T-helper 2 cell treated with Interferon-gamma antibody and Interleukin-4, amounts not matched to agents 5 μg/mL and 100 μg/mL, for 36 hours (primary cell): ENCODE measurements at regions not wholly inside any gene's neighbourhood (a gene's known extent, or its start where the extent isn't known, plus 50 kb on each side); places are given as distances from the start of the nearest gene placed in this dataset.

Source experiments
- DNase-seq: peaks from one replicate; pipeline ENCODE4 v3.0.0; 2021; ENCODE audit warnings: low spot score
- H3K27ac Mint-ChIP-seq: one replicate; pipeline ENCODE4 v1.8.0; 2021; ENCODE audit warnings: mild to moderate bottlenecking, mixed read lengths
- H3K27me3 Mint-ChIP-seq: one replicate; pipeline ENCODE4 v1.8.0; 2021; ENCODE audit warnings: low read depth, mixed read lengths
- H3K36me3 Mint-ChIP-seq: one replicate; pipeline ENCODE4 v1.8.0; 2021; ENCODE audit warnings: low read depth, mixed read lengths
- H3K4me1 Mint-ChIP-seq: one replicate; pipeline ENCODE4 v1.8.0; 2021; ENCODE audit warnings: low read depth, mixed read lengths
- H3K4me3 Mint-ChIP-seq: one replicate; pipeline ENCODE4 v1.8.0; 2022; ENCODE audit warnings: mild to moderate bottlenecking, moderate library complexity, mixed read lengths
- H3K9me3 Mint-ChIP-seq: one replicate; pipeline ENCODE4 v1.8.0; 2021; ENCODE audit warnings: mixed read lengths

DNA sequence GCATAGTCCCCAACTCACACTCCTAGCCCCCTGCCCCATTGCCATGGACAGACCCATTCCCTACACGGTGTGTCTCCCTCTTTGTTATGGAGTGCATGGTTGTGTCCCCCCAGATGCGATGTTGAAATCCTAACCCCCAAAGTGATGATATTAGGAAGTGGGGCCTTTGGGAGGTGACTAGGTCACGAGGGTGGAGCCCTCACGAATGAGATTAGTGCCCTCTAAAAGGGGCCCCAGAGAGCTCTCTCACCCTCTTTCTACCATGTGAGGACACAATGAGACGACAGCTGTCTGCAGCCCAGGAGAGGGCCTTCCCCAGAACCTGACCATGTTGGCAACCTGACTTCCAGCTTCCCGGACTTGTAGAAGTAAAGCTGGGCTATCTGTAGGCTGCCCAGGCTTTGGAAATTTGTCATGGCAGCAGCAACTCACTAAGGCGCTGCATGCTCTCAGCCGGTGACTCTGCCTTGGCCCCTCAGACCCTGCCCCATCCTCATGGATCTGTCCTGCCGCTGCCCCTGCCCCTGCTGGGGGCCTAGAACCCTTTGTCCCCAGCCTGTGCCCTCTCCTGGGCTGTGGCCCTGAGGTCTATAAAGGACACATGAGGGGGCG is 318.1 kb upstream of the RTL1 start:
- no peak for DNase-seq
- no peak overlapping the region for H3K4me3 Mint-ChIP-seq
- no peaks in the 10 kb centered on the region for H3K9me3 Mint-ChIP-seq
- no peak overlapping the region for H3K27ac Mint-ChIP-seq
- H3K27me3 Mint-ChIP-seq = no peaks in the 10 kb centered on the region
- peaks cover 1% of the 10 kb centered on the region for H3K4me1 Mint-ChIP-seq
- no peaks in the 10 kb centered on the region for H3K36me3 Mint-ChIP-seq

DNA sequence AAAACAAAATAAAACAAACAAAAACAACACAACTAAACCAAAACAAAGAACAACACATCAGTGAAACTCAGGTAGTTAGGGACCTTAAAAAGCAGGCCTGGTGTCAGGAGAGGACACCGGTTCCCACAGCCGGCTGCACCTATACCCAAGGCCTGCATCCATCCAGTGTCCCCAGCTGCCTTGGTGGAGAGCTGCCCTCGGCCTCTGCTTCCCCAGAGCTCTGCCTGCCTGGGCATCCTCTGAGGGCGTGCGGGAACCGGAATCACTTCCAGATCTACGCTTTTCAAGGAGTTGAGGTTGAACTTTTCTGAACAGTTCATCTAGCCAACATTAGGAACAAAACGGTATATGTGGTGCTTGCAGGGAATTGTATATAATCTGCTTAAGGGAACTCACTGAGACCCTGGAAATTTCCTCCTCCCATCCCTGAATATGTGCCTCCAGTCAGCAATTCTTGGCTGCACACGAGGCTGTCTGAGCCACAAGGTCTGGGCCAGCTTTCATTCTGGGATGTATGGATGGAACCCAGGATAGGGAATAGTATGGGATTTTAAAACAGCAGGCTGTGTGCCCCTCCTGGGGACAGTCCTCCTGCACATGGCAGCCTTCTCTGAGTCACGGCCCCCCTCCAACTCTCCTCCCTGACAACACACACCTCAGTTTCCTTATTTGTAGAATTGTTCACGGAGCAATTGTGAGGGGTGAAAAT is 319.0 kb upstream of the RTL1 start:
- H3K36me3 Mint-ChIP-seq = no peaks in the 10 kb centered on the region
- no peaks in the 10 kb centered on the region for H3K27me3 Mint-ChIP-seq
- no peak for DNase-seq
- H3K4me1 Mint-ChIP-seq = peaks cover 1% of the 10 kb centered on the region
- H3K27ac Mint-ChIP-seq = no peak overlapping the region
- H3K9me3 Mint-ChIP-seq = no peaks in the 10 kb centered on the region
- no peak overlapping the region for H3K4me3 Mint-ChIP-seq

DNA sequence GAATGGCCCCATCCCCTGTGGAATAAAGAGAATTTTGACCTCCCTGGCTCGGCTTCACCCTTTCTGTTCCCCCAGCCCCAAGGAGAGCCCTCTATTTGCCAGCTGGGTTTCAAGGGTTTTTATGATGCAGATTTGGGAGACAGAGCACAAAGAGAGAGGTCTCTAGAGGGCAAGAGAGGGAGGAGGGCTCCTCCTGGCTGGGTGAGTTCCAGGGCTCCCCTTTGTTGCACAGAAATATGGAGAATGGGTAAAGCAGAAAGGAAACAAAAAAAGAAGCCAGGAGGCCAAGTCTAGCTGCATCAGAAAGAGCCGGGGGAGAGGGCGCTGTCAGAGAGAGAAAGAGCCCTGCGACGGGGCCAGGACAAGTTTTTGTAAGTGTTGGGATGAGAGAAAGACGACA is 319.6 kb upstream of the RTL1 start:
- Mint-ChIP-seq H3K9me3 (no peaks in the 10 kb centered on the region), H3K27ac (no peak overlapping the region), H3K4me1 (peaks cover 1% of the 10 kb centered on the region), H3K4me3 (no peak overlapping the region), H3K36me3 (no peaks in the 10 kb centered on the region), H3K27me3 (no peaks in the 10 kb centered on the region)
- no peak for DNase-seq

DNA sequence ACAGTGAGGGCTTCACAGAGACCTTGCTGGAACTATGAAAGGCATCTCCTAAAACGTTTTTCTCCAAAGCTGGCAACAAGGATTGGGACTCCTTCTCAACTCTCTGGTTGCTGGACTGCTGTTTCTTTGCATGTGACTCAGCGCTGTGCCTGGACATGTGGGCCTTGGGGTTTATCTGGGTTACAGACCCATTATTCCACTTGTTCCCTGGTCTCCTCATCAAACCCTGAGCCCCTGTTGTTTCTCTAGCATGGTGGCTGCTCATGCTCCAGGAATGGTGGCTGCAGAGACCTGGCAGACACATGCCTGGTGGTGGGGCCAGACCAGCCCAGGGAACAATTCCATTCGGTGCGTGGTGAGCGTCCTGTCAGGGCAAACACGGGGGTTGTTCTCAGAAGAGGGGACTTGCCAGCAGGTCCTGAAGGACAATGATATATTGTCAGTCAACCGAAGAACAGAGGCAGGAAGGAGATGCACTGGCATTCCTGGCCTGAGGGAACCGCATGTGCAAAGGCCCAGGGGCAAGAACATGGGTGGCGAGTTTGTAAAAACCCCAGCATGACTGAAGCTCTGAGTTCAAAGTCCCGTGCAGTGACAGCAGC is 320.1 kb upstream of the RTL1 start:
- Mint-ChIP-seq H3K27ac (no peak overlapping the region), H3K9me3 (no peaks in the 10 kb centered on the region), H3K4me3 (no peak overlapping the region), H3K27me3 (no peaks in the 10 kb centered on the region), H3K4me1 (peaks cover 1% of the 10 kb centered on the region), H3K36me3 (no peaks in the 10 kb centered on the region)
- DNase-seq = no peak

DNA sequence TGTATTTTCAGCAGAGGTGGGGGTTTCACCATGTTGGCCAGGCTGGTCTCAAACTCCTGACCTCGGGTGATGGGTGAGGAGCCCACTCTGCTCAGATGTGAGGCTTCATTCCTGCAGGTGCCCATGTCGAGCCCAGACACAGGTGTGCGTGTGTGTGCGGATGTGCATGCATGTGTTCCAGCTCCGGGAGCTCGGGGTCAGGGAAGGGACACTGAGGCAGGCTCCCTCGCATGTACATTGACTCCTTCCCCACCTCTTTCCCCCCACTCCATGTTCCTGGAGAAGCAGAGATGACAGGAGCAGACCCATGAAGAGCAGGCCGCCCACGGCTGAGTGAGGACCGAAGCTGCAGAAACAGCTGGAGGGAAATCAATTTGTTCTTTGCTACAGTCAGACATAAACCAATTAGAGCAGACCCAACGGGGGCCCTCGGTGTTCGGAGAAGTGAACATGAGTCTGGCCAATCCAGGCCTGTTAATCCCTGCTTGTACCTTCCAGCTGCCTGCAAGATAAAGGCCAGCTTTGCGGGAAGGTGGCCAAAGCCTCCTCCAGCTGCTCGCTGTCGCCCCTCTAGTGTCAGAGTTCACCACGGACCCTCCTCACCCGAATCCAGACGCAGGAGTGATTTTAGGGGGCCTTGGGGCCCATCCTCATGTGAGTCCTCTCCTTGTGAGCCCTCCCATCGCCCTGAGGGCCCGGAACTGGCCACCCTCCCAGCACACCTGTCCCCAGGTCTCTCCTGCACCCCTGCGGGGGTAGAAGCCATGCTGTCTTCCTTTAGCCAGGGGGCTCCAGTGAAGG is 321.0 kb upstream of the RTL1 start:
- no peak overlapping the region for H3K27ac Mint-ChIP-seq
- peaks cover 1% of the 10 kb centered on the region for H3K4me1 Mint-ChIP-seq
- no peak overlapping the region for H3K4me3 Mint-ChIP-seq
- no peaks in the 10 kb centered on the region for H3K9me3 Mint-ChIP-seq
- no peak for DNase-seq
- H3K36me3 Mint-ChIP-seq = no peaks in the 10 kb centered on the region
- no peaks in the 10 kb centered on the region for H3K27me3 Mint-ChIP-seq

DNA sequence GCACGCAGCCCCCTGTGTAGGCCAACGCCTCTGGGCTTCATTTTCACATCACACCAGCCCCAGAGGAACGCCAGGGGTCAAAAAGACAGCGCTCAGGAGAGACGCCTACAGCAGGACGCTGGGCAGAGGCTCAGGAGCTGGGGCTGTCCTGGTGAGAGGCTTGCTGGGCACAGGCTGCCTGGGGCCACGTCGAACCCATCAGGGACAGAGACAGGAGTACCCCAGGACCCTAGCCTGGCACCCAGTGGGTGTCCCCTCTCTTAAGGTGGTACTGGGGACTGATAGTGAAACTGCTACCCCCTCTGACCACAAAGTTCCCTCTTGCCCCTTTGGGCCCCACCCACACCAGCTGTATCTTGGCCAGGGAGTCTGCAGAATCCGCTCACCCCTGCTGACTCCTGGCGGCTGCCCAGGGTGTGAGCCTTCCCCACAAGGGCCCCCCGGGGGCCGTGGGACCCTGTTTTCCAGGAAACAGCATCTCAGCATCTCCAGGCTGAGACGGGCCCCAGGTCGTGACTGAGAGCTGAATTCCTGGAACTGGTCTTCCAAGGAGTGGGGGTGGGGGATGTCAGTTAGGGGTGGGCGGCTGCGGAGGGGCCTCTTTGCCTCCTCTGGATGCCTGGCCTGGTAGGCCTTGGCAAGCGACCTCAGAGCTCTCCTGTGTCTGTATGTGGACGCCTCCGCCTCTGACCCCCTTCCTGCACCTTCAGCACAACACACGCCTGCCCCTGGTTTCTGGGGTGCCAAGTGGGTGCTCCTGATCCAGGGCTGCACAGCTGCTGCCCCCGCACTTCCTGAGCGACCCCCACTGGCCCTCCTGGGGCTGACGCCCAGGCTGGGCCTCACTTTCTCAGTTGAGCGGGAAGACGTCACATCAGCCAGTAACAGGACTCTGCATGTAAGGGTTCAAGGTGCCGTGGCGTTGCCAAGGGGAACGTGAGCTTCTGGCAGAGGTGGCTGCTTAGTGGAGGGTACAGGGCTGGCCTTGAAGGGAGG is 321.9 kb upstream of the RTL1 start:
- DNase-seq = no peak
- no peak overlapping the region for H3K4me3 Mint-ChIP-seq
- no peaks in the 10 kb centered on the region for H3K36me3 Mint-ChIP-seq
- no peaks in the 10 kb centered on the region for H3K9me3 Mint-ChIP-seq
- H3K27ac Mint-ChIP-seq = no peak overlapping the region
- no peaks in the 10 kb centered on the region for H3K27me3 Mint-ChIP-seq
- peaks cover 1% of the 10 kb centered on the region for H3K4me1 Mint-ChIP-seq

DNA sequence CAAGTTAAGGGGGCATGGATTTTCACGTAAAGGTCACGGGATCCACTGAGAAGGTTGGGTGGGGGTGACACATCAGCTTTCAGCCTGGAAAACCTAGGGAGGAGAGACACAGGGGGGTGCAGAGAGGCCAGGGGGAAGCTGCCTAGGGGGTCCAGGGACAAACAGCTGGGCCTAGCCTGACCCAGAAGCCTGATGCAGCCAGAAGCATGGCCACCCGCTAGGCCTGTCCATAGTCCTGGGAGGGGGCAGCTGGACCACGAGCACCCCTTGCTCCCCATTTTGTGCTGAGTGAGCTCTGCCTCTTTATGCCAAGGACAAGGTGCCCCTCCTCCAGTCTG is 322.7 kb upstream of the RTL1 start:
- no peaks in the 10 kb centered on the region for H3K36me3 Mint-ChIP-seq
- H3K9me3 Mint-ChIP-seq = no peaks in the 10 kb centered on the region
- no peak for DNase-seq
- H3K27me3 Mint-ChIP-seq = no peaks in the 10 kb centered on the region
- H3K4me3 Mint-ChIP-seq = no peak overlapping the region
- H3K4me1 Mint-ChIP-seq = peaks cover 1% of the 10 kb centered on the region
- no peak overlapping the region for H3K27ac Mint-ChIP-seq

DNA sequence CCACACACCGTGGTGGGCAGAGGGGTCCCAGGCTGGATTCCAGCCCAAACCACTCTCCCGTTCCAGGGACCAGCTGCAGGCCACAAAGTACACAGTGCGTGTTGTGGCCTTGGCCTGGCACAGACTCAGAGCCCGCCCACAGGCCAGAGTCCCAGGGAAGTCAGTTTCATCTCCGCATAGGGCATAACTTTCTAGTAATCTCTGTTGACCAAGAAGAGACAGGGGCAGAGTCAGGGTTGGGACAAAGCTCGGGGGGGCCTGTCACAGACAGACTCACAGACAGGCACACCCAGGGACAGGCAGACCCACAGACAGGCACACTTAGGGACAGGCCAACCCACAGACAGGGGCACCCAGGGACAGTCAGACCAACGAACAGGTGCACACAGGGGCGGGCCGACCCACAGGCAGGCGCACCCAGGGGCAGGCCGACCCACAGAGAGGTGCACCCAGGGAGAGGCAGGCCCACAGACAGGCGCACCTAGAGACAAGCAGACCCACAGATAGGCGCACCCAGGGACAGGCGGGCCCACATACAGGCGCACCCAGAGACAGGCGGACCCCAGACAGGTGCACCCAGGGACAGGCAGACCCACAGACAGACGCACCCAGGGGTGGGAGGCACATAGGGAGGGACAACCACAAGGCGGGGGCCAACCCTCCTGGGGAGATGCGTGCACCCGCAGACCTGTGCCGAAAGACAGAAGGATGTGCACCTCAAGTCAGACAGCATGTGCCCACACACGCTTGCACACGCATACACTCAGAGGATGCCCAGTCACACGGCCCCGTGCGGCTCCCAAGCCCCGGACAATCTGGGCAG is 323.3 kb upstream of the RTL1 start:
- peaks cover 1% of the 10 kb centered on the region for H3K4me1 Mint-ChIP-seq
- DNase-seq = no peak
- H3K36me3 Mint-ChIP-seq = no peaks in the 10 kb centered on the region
- no peak overlapping the region for H3K27ac Mint-ChIP-seq
- H3K4me3 Mint-ChIP-seq = no peak overlapping the region
- no peaks in the 10 kb centered on the region for H3K9me3 Mint-ChIP-seq
- no peaks in the 10 kb centered on the region for H3K27me3 Mint-ChIP-seq

DNA sequence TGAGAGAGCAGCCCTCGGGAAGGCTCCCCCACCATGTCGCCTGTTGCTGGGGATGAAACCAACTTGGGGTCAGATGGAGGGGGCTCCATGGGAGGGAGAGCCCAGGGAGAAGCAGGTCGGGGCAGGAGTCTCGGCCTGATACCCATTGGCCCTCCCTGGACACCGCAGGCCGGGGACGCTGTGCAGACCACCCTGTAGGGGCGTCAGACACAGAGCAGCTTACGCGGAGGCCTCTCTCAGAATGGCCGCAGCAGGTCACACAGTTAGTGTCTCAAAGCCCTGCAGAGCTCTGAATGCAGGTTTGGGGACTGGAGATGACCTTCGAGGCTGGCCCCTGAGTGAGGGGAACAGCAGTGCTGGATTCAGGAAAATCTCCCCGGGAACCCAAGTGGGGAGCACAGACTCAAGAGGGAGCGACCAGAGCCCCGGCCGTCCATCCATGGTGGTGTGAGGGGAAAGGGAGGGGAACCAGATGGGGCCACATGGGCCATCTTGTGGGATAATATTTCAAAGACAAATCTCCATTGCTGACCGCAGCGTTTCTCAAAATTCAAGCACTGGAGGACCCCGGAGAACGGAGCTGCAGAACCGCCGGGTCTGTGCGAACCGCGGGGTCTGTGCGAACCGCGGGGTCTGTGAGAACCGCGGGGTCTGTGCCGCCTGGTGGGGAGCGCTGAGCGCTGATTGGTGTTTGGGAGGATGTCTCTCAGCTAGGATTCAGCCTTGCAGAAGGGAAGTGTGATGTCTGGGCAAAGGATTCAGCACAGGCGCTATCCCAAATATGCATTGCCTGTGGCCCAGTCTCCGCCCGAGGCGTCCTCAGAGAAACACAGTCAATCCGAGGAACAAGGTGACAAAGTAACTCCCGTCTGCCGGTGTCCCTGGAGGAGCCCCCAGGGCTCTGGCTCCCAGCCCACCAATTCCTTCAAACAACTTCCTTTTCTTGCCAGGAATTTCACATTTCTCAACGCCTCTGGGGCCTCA is 324.4 kb upstream of the RTL1 start:
- Mint-ChIP-seq H3K27ac (no peak overlapping the region), H3K4me1 (peaks cover 1% of the 10 kb centered on the region), H3K36me3 (no peaks in the 10 kb centered on the region), H3K27me3 (no peaks in the 10 kb centered on the region), H3K9me3 (no peaks in the 10 kb centered on the region), H3K4me3 (no peak overlapping the region)
- DNase-seq = no peak

DNA sequence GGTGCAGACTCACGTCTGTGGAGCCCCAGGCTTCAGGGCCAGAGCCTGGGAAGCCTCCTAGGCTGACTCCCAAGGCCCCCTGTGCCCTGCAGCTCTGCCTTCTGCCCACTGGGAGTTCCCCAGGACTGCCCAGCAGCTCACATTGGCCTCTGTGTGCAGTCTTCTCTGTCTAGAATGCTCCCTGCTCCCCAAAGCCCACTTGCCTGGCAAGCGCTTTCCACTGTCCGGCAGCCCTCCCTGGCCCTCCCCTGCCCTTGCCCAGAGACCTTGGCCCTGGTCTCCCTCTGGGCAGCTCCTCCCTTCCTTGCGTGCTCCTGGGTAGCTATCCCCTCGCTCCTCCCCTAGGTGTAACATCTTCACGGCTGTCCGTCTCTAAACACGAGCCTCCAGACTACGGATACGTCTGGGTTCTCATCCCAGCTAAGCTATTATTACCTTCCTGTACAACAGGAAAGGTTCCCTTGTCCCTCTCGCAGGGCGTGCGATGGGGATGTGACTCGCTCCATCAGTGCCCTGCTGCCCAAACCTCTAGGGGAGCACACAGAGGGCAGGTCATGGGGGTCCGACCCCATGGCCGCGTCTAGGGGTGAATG is 325.5 kb upstream of the RTL1 start:
- no peaks in the 10 kb centered on the region for H3K27me3 Mint-ChIP-seq
- peaks cover 1% of the 10 kb centered on the region for H3K4me1 Mint-ChIP-seq
- no peaks in the 10 kb centered on the region for H3K36me3 Mint-ChIP-seq

DNA sequence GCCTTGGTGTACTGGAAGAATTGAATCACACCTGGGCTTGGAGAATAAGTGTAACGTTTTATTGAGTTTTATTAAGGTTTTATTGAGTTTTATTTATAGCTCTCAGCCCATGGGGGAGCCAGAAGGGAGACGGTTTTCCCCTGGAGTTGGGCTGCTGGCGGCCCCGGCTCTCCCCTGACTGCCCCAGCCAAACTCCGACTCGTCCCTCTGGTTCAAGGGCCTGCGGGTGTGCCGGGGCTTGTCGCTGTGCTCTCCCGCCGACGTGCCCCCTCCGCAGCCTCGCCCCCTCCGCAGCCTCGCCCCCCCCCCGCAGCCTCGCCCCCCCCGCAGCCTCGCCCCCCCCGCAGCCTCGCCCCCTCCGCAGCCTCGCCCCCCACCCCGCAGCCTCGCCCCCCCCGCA is 326.1 kb upstream of the RTL1 start:
- no peaks in the 10 kb centered on the region for H3K27me3 Mint-ChIP-seq
- no peak for DNase-seq
- peaks cover 1% of the 10 kb centered on the region for H3K4me1 Mint-ChIP-seq
- H3K36me3 Mint-ChIP-seq = no peaks in the 10 kb centered on the region
- H3K9me3 Mint-ChIP-seq = no peaks in the 10 kb centered on the region
- H3K27ac Mint-ChIP-seq = no peak overlapping the region
- H3K4me3 Mint-ChIP-seq = no peak overlapping the region

More for the DNA sequence above, 325.5 kb upstream of the RTL1 start:
- Mint-ChIP-seq H3K27ac (no peak overlapping the region), H3K9me3 (no peaks in the 10 kb centered on the region), H3K4me3 (no peak overlapping the region)
- no peak for DNase-seq
